Activated naive CD8-positive, alpha-beta T cell treated with anti-CD3 and anti-CD28 coated beads, Interleukin-2, amount 10 ng/mL, durations not matched to agents 7 days and 5 days (primary cell): ENCODE measurements at regions not wholly inside any gene's neighbourhood (a gene's known extent, or its start where the extent isn't known, plus 50 kb on each side); places are given as distances from the start of the nearest gene placed in this dataset.

Source experiments
- ATAC-seq: fragments of 150-1000 bp; cut with Tn5 transposase; one replicate; pipeline ENCODE4 v1.10.0; 2021; ENCODE audit warnings: low read depth, moderate library complexity
- POLR2A ChIA-PET: fragments of 350-600 bp; sonication (Branson Sonifier 250); formaldehyde crosslinking; loops from one replicate; lab custom pipeline; 2021; ENCODE audit warnings: antibody characterized with exemption; lab: Charles Lee
- DNase-seq: peaks from one replicate; pipeline ENCODE4 v3.0.0; 2021
- H3K27ac Mint-ChIP-seq: one replicate; pipeline ENCODE4 v1.8.0; 2022; ENCODE audit warnings: mild to moderate bottlenecking, mixed read lengths
- H3K27me3 Mint-ChIP-seq: one replicate; pipeline ENCODE4 v1.8.0; 2022; ENCODE audit warnings: mild to moderate bottlenecking, moderate library complexity, mixed read lengths
- H3K36me3 Mint-ChIP-seq: one replicate; pipeline ENCODE4 v1.8.0; 2021; ENCODE audit warnings: mild to moderate bottlenecking, mixed read lengths
- H3K4me1 Mint-ChIP-seq: one replicate; pipeline ENCODE4 v1.8.0; 2021; ENCODE audit warnings: mixed read lengths
- H3K4me3 Mint-ChIP-seq: one replicate; pipeline ENCODE4 v1.8.0; 2022; ENCODE audit warnings: mild to moderate bottlenecking, moderate library complexity, mixed read lengths
- H3K9me3 Mint-ChIP-seq: one replicate; pipeline ENCODE4 v1.8.0; 2021; ENCODE audit warnings: mixed read lengths

DNA sequence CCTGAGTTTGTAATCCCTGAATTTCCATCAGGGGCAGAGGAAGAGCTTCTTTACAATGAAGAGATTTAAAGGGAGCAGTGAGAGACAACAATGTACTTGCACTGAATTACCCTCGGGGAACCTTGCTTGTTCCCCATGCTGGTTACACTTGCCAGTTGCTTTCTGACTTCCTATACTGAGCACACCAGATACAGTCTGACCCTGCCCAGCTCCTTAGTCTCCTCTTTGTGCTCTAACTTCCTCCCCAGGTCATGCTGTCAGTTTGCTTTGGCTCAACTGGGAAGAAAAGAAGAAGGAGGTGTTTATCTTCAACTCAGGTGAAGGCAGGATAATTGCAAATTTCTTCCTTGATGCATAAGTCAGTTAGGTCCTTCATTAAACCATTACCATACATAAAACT, 658.4 kb downstream of the NYAP2 start:
- peaks cover 9% of the 10 kb centered on the region for H3K27me3 Mint-ChIP-seq
- DNase-seq, result no peak
- peaks cover 1% of the 10 kb centered on the region for H3K9me3 Mint-ChIP-seq
- no peaks in the 10 kb centered on the region for H3K4me1 Mint-ChIP-seq
- H3K4me3 Mint-ChIP-seq, result no peak overlapping the region
- ATAC-seq, result no peak
- H3K36me3 Mint-ChIP-seq, result no peaks in the 10 kb centered on the region
- no peak overlapping the region for H3K27ac Mint-ChIP-seq
- POLR2A ChIA-PET, result no interaction called here

DNA sequence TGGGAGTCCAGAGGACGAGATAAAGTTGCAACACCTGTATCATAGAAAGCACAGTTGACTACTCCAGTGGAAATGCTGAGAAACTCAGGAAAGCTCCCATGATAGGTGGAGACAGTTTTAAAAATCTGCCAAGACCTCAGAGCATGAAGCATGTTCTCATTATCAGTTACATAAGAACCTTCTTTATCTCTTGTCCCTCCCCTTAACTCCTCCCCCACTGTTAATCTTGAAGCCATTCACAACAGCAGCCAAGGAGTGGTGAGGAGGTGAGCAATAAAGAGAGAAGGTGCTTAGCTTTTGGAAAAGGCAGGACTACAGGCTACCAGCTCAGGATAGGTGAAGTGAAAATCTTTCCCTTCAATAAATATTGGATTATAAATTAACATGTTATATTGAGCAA, 657.9 kb downstream of the NYAP2 start:
- no peak for ATAC-seq
- Mint-ChIP-seq H3K4me1 (no peaks in the 10 kb centered on the region), H3K27ac (no peak overlapping the region), H3K9me3 (peaks cover 1% of the 10 kb centered on the region), H3K4me3 (no peak overlapping the region), H3K27me3 (peaks cover 9% of the 10 kb centered on the region), H3K36me3 (no peaks in the 10 kb centered on the region)
- DNase-seq, result no peak
- POLR2A ChIA-PET, result no interaction called here

DNA sequence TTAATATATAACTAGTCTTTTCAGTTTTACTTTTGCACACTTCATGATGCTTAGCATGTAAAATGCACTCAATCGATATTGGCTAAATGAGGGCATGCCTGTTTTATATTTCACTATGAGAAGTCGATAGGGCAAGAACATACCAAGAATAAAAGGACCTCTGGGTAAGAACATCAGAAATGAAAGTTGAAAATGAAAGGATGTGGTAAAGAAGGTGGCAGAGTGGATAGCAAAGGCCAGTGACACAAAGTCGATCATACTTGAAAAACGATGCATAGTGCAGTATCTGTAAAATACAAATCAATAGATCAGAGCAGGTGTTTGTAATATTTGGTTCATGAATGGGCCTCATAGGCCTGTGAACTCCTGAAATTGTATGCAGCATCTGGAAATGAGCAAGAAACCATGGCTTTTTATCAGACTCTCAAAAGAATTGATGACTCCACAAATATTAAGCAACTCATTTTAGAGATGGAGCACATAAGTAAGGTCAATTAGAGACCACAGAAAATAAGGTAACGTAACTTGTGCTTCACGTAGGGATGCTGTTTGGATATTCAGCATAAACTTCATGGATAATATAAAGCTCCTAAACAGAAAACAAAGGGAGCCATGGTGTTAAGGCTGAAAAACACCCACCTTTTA, 653.4 kb downstream of the NYAP2 start:
- POLR2A ChIA-PET, result no interaction called here
- Mint-ChIP-seq H3K27me3 (peaks cover 2% of the 10 kb centered on the region), H3K27ac (no peak overlapping the region), H3K36me3 (no peaks in the 10 kb centered on the region), H3K9me3 (peaks cover 1% of the 10 kb centered on the region), H3K4me3 (no peak overlapping the region), H3K4me1 (no peaks in the 10 kb centered on the region)
- DNase-seq, result no peak
- ATAC-seq, result no peak

DNA sequence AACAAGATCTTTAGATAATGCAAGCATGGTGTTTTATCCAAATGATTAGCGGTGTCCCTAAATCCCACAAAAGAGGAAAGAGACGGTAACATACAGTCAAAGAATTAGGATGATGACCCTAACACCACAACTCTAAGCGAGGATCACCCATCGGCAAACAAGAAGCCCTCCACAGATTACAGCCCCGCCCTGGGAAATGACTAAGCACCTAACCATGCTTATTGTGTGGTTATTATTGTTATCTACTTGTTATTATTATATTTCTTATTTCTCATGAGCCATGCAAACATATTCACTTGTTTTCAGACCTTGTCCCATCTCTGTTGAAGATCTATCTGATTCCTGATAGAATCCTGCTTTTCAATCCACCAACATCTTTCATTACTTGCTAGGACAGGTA, 651.3 kb downstream of the NYAP2 start:
- Mint-ChIP-seq H3K4me1 (no peaks in the 10 kb centered on the region), H3K27ac (no peak overlapping the region), H3K27me3 (peaks cover 2% of the 10 kb centered on the region), H3K4me3 (no peak overlapping the region), H3K9me3 (no peaks in the 10 kb centered on the region), H3K36me3 (no peaks in the 10 kb centered on the region)
- DNase-seq, result no peak
- POLR2A ChIA-PET, result no interaction called here
- no peak for ATAC-seq

DNA sequence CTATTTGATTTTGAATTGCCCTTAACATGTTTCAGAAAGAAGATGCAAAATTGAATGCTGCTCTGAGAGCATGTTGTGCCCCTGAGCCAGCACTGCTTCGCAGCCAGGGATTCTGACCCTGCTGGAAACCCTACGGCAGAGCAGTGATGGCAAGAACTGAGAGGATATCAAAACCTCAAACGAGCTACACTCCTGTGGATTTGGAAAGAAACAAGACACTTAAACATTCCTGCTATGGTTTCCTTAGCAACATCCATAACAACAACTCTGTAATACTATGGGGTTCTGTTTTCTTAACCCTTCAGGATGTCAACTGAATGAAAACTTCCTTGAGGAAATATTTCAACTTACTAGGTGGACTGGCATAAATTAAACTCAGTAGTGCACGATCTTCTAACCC, 649.1 kb downstream of the NYAP2 start:
- Mint-ChIP-seq H3K27ac (no peak overlapping the region), H3K27me3 (no peaks in the 10 kb centered on the region), H3K36me3 (no peaks in the 10 kb centered on the region), H3K4me1 (no peaks in the 10 kb centered on the region), H3K9me3 (no peaks in the 10 kb centered on the region), H3K4me3 (no peak overlapping the region)
- ATAC-seq (no peak), DNase-seq (no peak)
- POLR2A ChIA-PET, result no interaction called here

DNA sequence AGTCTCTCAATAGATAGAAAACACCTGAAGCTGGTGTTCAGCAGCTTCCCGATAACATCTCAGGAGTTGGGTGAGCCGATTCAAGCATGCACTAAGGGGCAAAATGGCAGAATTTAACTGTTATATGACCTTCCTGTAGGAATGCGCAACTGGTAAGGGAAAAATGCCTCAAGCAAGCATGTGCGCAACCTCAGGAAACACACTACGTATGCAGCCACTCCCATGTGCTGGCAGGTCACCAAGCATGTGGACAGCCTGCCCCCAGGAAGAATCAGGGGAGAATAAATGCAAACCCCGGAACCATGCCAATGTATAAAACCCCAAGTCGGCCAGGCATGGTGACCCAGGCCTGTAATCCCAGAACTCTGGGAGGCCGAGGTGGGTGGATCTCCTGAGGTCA, 645.6 kb downstream of the NYAP2 start:
- ATAC-seq (no peak), DNase-seq (no peak)
- POLR2A ChIA-PET, result no interaction called here
- Mint-ChIP-seq H3K27ac (no peak overlapping the region), H3K4me3 (no peak overlapping the region), H3K4me1 (no peaks in the 10 kb centered on the region), H3K36me3 (no peaks in the 10 kb centered on the region), H3K27me3 (no peaks in the 10 kb centered on the region), H3K9me3 (no peaks in the 10 kb centered on the region)

DNA sequence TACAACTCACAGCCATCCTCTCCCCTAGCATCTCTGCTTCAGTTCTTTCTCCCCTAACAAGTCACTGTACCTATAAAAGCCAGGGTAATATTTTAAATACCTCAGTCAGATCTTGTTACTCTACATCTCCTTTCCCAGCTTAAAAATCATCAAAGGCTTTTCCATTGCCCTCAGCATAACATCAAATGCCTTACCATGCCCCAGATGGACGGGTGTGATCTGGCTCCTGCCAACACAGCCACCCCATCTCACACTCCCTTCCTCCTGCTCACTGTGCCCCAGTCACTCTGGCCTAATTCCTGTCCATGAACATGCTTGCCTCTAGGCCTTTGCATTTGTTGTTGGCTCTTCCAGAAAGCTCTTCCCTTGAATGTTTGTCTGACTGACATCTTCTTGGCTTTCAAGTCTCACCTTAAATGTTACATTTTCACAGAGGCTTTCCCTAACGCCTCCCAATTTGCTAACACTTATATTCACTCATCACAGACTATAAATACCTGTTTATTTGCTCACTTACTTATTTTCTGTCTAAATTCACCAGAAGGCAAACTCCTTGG, 640.9 kb downstream of the NYAP2 start:
- H3K4me1 Mint-ChIP-seq, result no peaks in the 10 kb centered on the region
- peaks cover 1% of the 10 kb centered on the region for H3K9me3 Mint-ChIP-seq
- H3K27me3 Mint-ChIP-seq, result no peaks in the 10 kb centered on the region
- DNase-seq (no peak), ATAC-seq (no peak)
- H3K27ac Mint-ChIP-seq, result no peak overlapping the region
- no peak overlapping the region for H3K4me3 Mint-ChIP-seq
- POLR2A ChIA-PET, result no interaction called here
- no peaks in the 10 kb centered on the region for H3K36me3 Mint-ChIP-seq

DNA sequence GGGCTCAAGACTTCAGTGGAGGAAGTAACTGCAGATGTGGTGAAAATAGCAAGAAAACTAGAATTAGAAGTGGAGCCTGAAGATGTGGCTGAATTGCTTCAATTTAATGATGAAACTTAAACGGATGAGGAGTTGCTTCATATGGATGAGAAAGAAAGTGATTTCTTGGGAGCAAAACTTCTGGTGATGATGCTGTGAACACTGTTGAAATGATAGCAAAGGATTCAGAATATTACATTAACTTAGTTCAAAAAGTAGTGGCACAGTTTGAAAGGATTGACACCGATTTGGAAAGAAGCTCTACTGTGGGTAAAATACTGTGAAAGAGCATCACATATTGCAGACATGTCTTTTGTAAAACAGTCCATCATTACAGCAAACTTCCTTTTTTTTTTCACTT, 638.0 kb downstream of the NYAP2 start:
- Mint-ChIP-seq H3K4me1 (no peaks in the 10 kb centered on the region), H3K27ac (no peak overlapping the region), H3K27me3 (peaks cover 8% of the 10 kb centered on the region), H3K9me3 (peaks cover 1% of the 10 kb centered on the region), H3K4me3 (no peak overlapping the region), H3K36me3 (no peaks in the 10 kb centered on the region)
- POLR2A ChIA-PET, result no interaction called here
- DNase-seq (no peak), ATAC-seq (no peak)

DNA sequence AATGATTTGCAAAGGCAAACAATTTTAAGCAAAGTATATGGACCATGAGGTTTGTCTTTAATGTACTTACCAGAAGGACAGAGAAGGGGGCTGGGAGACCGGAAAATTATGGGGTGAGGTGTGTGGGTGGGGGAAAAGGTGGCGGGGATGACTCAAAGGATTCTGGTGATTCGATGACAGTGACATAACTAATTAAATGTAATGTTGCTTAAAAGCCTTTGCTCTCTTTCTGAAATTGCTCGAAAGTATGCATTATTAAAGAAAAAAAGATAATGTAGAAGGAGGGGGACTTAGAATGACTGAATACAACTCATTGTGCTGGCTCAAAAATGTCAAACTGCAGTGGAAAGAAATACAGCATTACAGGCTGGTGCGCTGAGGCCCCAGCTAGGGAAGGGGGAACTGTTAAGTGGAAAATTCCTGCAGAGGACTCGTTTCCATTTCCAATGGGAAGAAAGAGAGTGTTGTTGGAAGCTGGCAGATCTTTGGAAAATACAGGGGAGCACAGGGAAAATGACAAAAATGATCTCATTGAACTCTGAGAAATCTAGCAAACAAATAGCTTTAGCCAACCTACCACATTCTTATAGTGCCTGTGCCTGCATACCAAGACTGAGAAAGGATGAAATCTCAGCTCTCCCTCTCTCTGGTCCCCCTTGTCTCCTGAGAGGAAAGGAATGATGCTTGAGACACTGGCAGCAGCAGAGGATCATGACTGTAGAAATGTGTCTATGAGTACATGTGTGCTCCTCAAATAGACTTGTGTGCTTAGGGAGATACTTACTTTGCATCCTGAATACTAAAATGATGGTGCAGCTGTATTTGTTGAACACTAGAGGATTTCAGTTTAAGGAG, 632.4 kb downstream of the NYAP2 start:
- no peak for ATAC-seq

DNA sequence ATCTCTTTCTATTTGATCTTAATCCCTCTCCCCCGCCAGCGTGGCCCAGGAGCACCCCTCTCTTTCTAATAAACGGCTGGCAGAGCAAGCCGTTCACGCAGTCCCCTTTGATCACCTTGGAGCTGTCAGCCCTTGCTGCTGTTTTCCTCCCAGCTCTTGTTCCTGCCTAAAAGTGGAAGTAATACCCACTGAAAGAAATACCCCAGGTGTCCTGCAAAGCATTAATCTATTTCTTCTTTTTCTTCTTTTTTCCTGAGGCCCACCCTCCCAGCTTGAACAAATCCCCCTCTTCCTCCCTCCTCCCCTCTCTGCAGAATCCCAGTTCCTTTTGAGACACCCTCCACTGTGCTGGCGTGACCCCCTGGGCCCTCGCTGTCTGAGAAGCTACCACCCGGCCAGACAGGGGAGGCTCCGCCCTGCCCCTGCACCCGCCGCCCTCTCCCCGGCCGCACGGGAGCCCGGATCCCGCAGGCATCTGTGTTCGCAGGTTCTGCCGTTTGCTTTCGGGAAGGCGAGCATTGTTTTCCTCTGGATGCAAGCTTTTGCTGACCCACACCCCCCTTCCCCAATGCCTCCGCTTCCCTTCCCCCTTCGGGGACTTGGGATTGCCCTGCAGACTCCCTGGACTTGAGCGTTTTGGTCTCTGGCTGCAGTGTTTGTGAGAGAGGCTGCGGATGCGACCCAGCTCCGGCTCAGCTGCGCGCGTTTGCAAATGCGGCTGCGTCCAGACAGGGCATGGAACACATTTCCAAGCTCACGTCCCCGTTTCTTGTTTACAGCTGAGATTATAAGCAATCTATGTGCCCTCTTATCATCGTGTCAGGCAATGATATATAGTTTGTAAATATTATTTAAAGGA, 631.5 kb downstream of the NYAP2 start:
- Mint-ChIP-seq H3K36me3 (no peaks in the 10 kb centered on the region), H3K9me3 (peaks cover 1% of the 10 kb centered on the region), H3K27ac (no peak overlapping the region), H3K27me3 (peaks cover 36% of the 10 kb centered on the region), H3K4me1 (peaks cover 9% of the 10 kb centered on the region), H3K4me3 (peak overlapping the region; percentile 64)
- ATAC-seq (peak; percentile 74), DNase-seq (peak; percentile 40)
- POLR2A ChIA-PET, result no interaction called here

More for the DNA sequence above, 632.4 kb downstream of the NYAP2 start:
- no peak overlapping the region for H3K27ac Mint-ChIP-seq
- peak overlapping the region; percentile 64 for H3K4me3 Mint-ChIP-seq
- H3K4me1 Mint-ChIP-seq, result peaks cover 9% of the 10 kb centered on the region
- H3K27me3 Mint-ChIP-seq, result peaks cover 36% of the 10 kb centered on the region
- DNase-seq, result no peak
- no peaks in the 10 kb centered on the region for H3K36me3 Mint-ChIP-seq
- H3K9me3 Mint-ChIP-seq, result peaks cover 1% of the 10 kb centered on the region
- POLR2A ChIA-PET, result no interaction called here

DNA sequence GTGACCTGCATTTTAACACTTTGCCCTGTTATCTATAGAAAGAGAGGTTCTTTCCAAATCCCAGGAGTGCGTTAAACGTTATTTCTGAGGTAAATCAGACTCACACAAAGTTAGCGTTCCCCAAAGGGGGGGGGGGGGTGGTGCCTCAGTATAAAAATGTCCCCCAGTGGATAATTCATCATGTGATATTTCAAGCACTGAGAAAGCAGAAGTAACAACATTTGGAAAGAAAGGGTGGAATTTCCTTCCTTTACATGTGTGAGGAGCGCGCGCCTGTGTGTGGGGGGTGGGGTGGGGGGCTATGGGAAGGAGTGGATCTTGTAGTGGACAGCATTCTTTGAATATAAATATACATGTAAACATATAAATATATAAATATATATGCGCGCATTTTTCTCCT, 630.9 kb downstream of the NYAP2 start:
- H3K27ac Mint-ChIP-seq, result no peak overlapping the region
- no peaks in the 10 kb centered on the region for H3K9me3 Mint-ChIP-seq
- no peak for DNase-seq
- H3K36me3 Mint-ChIP-seq, result no peaks in the 10 kb centered on the region
- peaks cover 36% of the 10 kb centered on the region for H3K27me3 Mint-ChIP-seq
- no peak overlapping the region for H3K4me3 Mint-ChIP-seq
- peaks cover 9% of the 10 kb centered on the region for H3K4me1 Mint-ChIP-seq
- POLR2A ChIA-PET, result no interaction called here
- no peak for ATAC-seq

DNA sequence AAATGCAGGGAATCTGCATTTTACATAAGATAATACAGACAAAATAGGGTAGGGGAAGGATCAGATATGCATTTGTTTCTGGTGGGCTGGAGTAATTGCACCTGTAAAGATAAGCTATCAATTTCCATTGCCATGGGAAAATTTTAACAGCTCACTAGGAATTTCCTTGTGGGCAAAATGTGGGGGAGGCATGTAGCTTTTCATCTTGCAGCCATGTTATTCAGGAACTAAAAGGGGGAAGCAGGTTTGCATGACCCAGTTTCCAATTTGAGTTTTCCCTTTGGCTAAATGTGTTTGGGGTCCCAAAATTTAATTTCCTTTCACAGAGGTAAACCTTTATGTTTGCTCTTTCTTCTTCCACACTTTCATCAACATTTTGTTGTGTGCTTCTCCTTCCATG, 624.4 kb downstream of the NYAP2 start:
- Mint-ChIP-seq H3K4me1 (no peaks in the 10 kb centered on the region), H3K9me3 (no peaks in the 10 kb centered on the region), H3K36me3 (no peaks in the 10 kb centered on the region), H3K27ac (no peak overlapping the region), H3K27me3 (no peaks in the 10 kb centered on the region), H3K4me3 (no peak overlapping the region)
- DNase-seq (no peak), ATAC-seq (no peak)
- POLR2A ChIA-PET, result no interaction called here

DNA sequence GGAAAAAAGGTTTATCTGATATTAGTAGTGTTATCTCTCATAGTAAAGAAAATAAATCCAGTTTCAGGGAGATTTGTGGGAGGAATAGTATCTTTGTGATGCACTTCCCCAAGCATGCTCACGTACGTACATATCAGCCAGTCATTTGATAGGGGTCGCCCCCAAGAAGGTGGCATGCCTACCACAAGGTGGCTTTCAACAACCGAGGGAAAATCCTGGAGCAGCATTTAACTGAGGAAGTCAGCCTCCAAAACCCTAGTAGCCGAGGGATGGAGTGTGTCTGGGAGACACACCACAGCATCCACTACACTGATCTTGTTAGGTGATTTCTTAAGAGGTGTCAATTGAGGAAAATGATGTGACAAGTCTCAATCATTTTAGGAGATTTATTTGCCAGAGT, 623.9 kb downstream of the NYAP2 start:
- Mint-ChIP-seq H3K4me3 (no peak overlapping the region), H3K27me3 (no peaks in the 10 kb centered on the region), H3K4me1 (no peaks in the 10 kb centered on the region), H3K9me3 (no peaks in the 10 kb centered on the region), H3K36me3 (no peaks in the 10 kb centered on the region), H3K27ac (no peak overlapping the region)
- POLR2A ChIA-PET, result no interaction called here
- ATAC-seq, result no peak
- no peak for DNase-seq
